HG03025 (cell line): ENCODE measurements at regions not wholly inside any gene's neighbourhood (a gene's known extent, or its start where the extent isn't known, plus 50 kb on each side); places are given as distances from the start of the nearest gene placed in this dataset.
"Not testable (repeated sequence)": the region's sequence is repeated elsewhere in the genome, so short reads cannot be mapped to it uniquely, and the experiment has no call there.

Experiments used
- ATAC-seq: cut with Tn5 transposase; IDR thresholded peaks from one replicate; pipeline ENCODE4 v1.9.1; 2021; ENCODE audit warnings: mild to moderate bottlenecking, moderate library complexity; ENCODE audit not compliant: unreplicated experiment, low FRiP score

GRCh38 chr7:110483553-110483952 is 607.4 kb upstream of the LRRN3 start:
- ATAC-seq, result no peak

- no peak for ATAC-seq
These were observed 606.6 kb upstream of the LRRN3 start for GRCh38 chr7:110484356-110484755.

GRCh38 chr7:110486549-110486948 is 604.4 kb upstream of the LRRN3 start:
- ATAC-seq, result peak; percentile 80

DNA sequence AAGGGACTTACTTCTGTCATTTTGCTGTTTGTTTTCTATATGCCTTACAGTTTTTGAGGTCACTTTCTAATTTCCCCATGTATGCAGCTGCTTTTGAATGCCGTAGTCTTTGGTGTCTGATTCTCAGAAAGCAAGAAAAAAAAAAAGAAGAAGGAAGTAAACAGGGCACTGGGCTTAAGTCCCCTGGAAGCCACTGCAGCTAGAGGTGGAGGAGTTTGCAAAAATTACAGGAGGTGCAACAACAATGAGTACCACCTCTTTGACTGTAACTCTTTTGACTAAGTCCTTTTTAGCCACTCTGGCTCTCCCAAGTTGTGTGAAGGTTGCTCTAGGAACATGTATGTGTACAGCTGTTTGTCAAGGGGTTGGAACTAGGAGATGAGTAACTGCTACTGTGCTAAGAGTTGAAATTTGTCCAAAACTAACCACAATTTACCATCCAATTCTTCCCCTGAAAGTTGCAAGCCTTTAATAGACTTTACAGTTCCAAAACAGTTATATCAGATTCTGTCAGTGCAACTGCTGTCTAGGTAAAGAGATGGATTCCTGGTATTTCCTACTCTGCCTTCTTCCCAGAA is 588.0 kb upstream of the LRRN3 start:
- no peak for ATAC-seq

DNA sequence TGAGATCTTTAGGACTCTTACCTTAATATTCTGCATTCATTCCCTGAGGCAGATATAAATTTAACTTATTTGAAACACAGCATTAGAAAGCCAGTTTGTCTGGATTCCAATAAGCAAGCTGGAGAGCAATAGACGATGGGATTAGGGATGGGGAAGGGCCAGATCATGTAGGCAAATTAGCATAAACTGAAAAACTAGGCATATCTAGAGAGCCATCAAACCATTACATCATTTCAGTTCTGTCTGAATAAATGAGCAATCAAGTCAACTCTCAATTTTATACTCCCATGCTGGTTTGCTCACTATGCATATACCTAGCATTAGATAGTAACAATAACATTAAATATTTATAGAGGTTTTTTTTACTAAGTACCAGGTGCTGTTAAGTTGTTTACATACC is 583.6 kb upstream of the LRRN3 start:
- no peak for ATAC-seq

- no peak for ATAC-seq
These were observed 583.1 kb upstream of the LRRN3 start for GRCh38 chr7:110507832-110508231.

GRCh38 chr7:110514975-110515551 is 575.9 kb upstream of the LRRN3 start:
- not testable (repeated sequence) for ATAC-seq

- no peak for ATAC-seq
These were observed 571.1 kb upstream of the LRRN3 start for GRCh38 chr7:110519851-110520250.

DNA sequence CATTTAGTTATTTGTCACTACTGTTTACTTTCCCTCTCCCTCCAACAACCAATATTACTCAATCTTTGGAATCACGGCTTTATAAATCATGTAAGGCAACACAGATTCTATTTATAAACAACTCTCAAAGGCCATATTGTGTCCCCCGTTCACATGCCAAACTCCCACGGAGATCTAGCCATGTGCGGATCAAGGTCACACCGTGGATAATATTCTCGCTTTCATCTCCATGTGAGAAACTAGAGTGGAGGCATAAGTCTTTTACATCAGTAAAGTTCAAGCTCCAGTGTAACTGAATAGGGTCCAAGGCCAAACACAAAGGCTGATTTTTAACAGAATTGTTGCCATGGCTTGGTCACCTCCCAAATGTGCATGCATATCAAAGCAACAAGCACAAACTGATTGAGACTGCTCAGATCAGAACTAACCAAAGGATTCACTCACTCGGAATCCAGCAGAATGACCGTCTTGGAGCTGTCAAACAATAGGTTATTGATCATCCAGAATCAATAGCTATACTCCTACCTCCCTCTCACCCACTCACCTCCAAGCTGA is 569.5 kb upstream of the LRRN3 start:
- no peak for ATAC-seq

DNA sequence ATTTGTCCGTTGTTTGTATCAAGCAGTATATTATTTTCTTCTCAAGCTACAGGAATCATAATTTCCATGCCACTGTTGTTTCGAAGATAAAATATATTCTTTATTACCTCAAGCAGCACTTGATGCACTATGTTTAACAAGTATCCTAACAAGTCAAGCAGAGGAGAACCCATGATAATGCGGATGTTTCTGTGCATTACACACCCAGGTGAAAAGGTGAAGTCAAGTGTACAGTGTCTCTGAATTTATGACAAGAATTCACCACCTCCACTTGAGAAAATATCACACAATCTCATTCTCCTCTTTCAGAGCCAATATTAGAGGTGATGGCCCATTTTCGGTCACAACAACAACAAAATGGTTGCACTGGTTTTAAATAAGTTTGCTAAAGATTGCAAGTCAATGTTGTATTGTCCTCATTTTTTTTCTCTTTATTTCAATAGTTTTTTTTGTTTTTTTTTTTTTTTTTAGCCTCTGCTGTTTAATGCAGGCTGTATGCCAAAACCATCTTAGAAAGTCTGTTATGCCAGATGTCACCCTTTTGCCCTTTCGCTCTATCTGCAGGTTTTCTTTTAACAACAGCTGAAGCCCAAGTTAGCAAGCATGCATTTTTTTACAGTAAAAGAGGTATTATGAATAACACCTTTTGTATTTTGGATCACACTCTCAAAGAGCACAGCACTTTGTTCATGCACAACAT is 568.7 kb upstream of the LRRN3 start:
- no peak for ATAC-seq

DNA sequence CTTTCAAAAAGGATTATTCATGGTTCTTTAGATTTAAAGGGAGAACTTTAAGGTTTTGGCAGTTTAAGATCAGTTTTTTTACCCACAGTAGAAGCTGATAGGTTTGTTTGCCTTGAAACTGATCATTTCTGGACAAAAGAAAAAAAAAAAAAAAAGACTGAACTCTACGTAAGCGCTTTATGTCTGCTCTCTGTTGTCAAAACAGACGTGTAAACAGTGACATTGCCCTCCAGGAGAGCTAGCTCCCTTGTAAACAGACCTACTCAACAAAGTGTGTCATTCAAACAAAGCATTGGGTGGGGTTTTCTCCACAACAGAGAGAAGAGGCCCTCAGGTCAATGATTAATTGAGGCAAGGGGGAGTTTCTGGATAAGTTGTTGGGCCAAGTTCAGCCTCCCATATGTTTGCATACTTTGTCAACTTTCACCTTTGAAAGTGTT is 568.1 kb upstream of the LRRN3 start:
- no peak for ATAC-seq

- no peak for ATAC-seq
These were observed 561.8 kb upstream of the LRRN3 start for GRCh38 chr7:110529175-110529574.

DNA sequence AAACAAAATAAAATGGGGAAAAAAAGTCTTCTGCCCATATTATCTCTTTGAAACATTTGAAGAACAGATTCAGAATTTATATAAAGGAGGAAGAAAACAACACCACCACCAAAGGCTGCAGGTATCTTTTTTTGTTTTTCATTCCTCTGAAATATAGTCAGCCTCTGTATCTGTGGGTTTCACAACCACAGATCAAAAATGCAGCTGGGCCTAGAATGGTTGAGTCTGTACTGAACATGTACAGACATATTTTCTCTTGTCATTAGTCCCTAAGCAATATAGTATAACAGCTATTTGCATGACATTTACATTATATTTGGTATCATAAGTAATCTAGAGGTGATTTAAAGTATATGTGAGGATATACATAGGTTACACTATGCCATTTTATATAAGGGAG is 559.7 kb upstream of the LRRN3 start:
- ATAC-seq, result no peak

- ATAC-seq, result no peak
These were observed 556.5 kb upstream of the LRRN3 start for GRCh38 chr7:110534241-110534931.

DNA sequence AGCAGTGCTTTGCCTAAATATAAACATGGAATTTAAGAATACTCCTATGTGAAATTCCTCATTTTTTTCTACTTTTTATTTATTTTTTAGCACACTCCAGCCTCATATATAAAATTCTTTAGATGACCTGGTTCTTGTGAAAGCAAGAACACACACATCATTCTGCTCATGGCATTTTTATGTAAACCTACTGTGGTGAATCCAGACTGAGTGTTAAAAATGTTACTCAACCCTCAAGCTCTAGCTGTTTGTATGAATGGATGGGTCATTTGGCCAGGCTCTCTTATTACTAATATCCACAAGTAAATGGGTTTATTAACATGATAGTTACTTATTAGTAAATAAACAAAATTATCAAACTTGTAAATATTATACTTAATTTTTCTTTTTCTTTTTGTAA is 551.7 kb upstream of the LRRN3 start:
- ATAC-seq, result no peak

DNA sequence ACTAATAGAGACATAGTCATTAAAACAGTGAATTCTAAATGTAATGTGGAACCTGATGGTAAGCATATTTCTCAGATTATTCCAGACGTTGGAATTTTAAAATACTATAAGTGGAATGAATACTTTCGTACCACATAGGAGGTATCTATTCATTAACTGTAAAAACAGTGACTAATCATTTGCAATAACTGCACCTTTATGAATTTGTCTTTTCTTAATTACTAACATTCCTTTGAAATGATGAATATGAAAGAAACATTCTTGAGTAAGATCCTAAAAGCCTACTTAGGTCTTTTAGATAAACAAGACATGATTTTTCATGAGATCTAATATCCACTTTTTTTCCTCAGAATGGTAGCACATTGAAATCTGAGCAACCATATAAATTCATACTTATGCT is 549.0 kb upstream of the LRRN3 start:
- no peak for ATAC-seq

DNA sequence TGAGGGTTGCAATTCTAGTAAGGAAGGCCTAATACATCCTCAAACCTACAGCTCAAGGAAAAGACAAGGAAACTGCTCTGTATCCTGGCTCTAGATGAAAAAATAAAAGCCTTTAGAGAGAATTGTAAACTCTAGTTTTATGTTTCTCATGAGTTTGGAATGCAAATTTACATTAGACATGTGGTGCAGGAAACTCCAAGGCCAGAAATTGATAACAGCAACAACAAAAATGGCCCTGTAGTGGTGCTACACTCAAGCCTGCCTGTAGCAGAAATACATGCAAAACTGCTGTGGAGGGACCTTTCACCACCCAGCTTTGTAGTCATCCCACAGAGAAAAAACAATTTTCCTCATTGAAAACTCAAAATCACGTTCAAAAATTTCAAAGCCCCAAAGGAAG is 546.7 kb upstream of the LRRN3 start:
- no peak for ATAC-seq

DNA sequence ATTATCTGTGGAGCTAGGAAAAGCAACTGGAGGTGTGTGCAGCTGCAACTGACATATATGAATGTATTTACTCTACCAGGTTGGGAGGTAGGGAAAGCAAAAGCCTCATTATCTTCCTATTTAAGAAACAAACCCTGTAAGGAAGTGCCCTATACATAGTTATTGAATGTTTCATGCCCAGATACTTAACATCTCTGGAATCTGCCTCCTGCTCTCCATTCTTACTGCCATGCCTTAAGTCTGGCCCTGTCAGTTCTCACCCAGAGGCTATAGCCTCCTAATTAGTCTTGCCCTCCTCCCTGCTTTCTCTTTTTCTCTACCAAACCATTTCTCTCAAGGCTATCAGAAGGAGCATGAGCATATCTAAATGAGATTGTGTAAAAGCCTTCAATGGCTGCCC is 542.6 kb upstream of the LRRN3 start:
- ATAC-seq, result no peak

- no peak for ATAC-seq
These were observed 533.8 kb upstream of the LRRN3 start for GRCh38 chr7:110557136-110557535.

- not testable (repeated sequence) for ATAC-seq
These were observed 527.6 kb upstream of the LRRN3 start for GRCh38 chr7:110563286-110563685.

- no peak for ATAC-seq
These were observed 526.7 kb upstream of the LRRN3 start for GRCh38 chr7:110564246-110564645.
